HEK293 (cell line): ENCODE measurements at regions not wholly inside any gene's neighbourhood (a gene's known extent, or its start where the extent isn't known, plus 50 kb on each side); places are given as distances from the start of the nearest gene placed in this dataset.

Experiments used
- CTCF ChIA-PET: fragments of 350-600 bp; formaldehyde crosslinking; extraction: SDS; loops from one replicate; lab custom pipeline; 2021; ENCODE audit warnings: antibody characterized with exemption; lab: Yijun Ruan, JAX
- POLR2A ChIA-PET: fragments of 300-600 bp; formaldehyde crosslinking; extraction: SDS; loops from one replicate; lab custom pipeline; 2020; ENCODE audit warnings: antibody characterized with exemption, inconsistent platforms; lab: Yijun Ruan, JAX
- H3K27ac ChIP-seq: fragments of 200-500 bp; sonication (Bioruptor generic); 2 replicates; pipeline ENCODE4 v1.5.1; 2014; ENCODE audit warnings: low read depth, low read length, control low read depth, inconsistent platforms; ENCODE audit errors: extremely low read depth
- H3K36me3 ChIP-seq, 2 experiments: fragments of 200-500 bp in 1 of 2; sonication (Bioruptor generic) in 1 of 2; 1 replicate in 1 of 2; 2 replicates in 1 of 2; pipeline ENCODE4 v1.5.1; 2014 to 2017; ENCODE audit warnings: inconsistent platforms in 2 of 2, low read length in 2 of 2; ENCODE audit not compliant: control insufficient read depth in 2 of 2, insufficient read depth in 1 of 2
- H3K4me1 ChIP-seq: fragments of 200-500 bp; sonication (Bioruptor generic); 2 replicates; pipeline ENCODE4 v1.5.1; 2014; ENCODE audit warnings: mild to moderate bottlenecking, low read length, inconsistent platforms; ENCODE audit not compliant: control insufficient read depth, insufficient read depth
- H3K4me3 ChIP-seq: 2 replicates; pipeline ENCODE4 v1.5.1; 2011; ENCODE audit warnings: low read depth, mild to moderate bottlenecking, control low read depth, low read length, moderate library complexity
- H3K9me3 ChIP-seq: fragments of 200-500 bp; sonication (Bioruptor generic); 2 replicates; pipeline ENCODE4 v1.5.1; 2014; ENCODE audit warnings: low read depth, low read length, inconsistent platforms; ENCODE audit not compliant: control insufficient read depth, insufficient read depth
- BCL11A ChIP-seq: fragments of 450-650 bp; formaldehyde crosslinking; IDR thresholded peaks from 2 replicates; pipeline ENCODE4 v1.5.1; 2016; ENCODE audit warnings: low read depth, missing biosample characterization, missing genetic modification characterization
- EGR2 ChIP-seq: fragments of 450-650 bp; formaldehyde crosslinking; IDR thresholded peaks from 2 replicates; pipeline ENCODE4 v1.5.1; 2016; ENCODE audit warnings: low read depth, missing biosample characterization, missing genetic modification characterization
- ELK4 ChIP-seq: IDR thresholded peaks from 2 replicates; pipeline ENCODE4 v1.6.1; 2011; ENCODE audit warnings: mild to moderate bottlenecking, low read depth, low read length, borderline replicate concordance
- FEZF1 ChIP-seq: fragments of 450-650 bp; formaldehyde crosslinking; IDR thresholded peaks from 2 replicates; pipeline ENCODE4 v1.5.1; 2016; ENCODE audit warnings: missing biosample characterization, missing genetic modification characterization
- GLI2 ChIP-seq: fragments of 450-650 bp; formaldehyde crosslinking; IDR thresholded peaks from 2 replicates; pipeline ENCODE4; 2017; ENCODE audit warnings: missing biosample characterization, missing genetic modification characterization, low read depth, borderline replicate concordance
- KLF9 ChIP-seq: fragments of 450-650 bp; formaldehyde crosslinking; IDR thresholded peaks from 2 replicates; pipeline ENCODE4 v1.5.1; 2016; ENCODE audit warnings: missing biosample characterization, missing genetic modification characterization, low read depth
- SALL2 ChIP-seq: fragments of 450-650 bp; formaldehyde crosslinking; IDR thresholded peaks from 2 replicates; pipeline ENCODE4 v1.5.0; 2017; ENCODE audit warnings: missing biosample characterization, mild to moderate bottlenecking, missing genetic modification characterization, borderline replicate concordance
- TCF7L2 ChIP-seq: IDR thresholded peaks from 2 replicates; pipeline ENCODE4 v1.6.1; 2011; ENCODE audit warnings: low read depth, mild to moderate bottlenecking, inconsistent platforms, low read length, moderate library complexity, borderline replicate concordance
- ZBTB44 ChIP-seq: fragments of 450-650 bp; IDR thresholded peaks from 2 replicates; pipeline ENCODE4 v1.5.1; 2018; ENCODE audit warnings: missing biosample characterization, mild to moderate bottlenecking, missing genetic modification characterization
- ZBTB6 ChIP-seq: fragments of 450-650 bp; formaldehyde crosslinking; IDR thresholded peaks from 2 replicates; pipeline ENCODE4 v1.5.1; 2017; ENCODE audit warnings: missing biosample characterization, missing genetic modification characterization
- ZFP41 ChIP-seq: fragments of 450-650 bp; formaldehyde crosslinking; IDR thresholded peaks from 2 replicates; pipeline ENCODE4 v1.5.1; 2016; ENCODE audit warnings: missing biosample characterization, missing genetic modification characterization, borderline replicate concordance
- ZNF138 ChIP-seq: fragments of 450-650 bp; formaldehyde crosslinking; IDR thresholded peaks from 2 replicates; pipeline ENCODE4 v1.5.1; 2016; ENCODE audit warnings: missing biosample characterization, missing genetic modification characterization, borderline replicate concordance
- ZNF146 ChIP-seq: fragments of 450-650 bp; formaldehyde crosslinking; IDR thresholded peaks from 2 replicates; pipeline ENCODE4 v1.5.1; 2016; ENCODE audit warnings: missing biosample characterization, missing genetic modification characterization
- ZNF155 ChIP-seq: fragments of 450-650 bp; formaldehyde crosslinking; IDR thresholded peaks from 2 replicates; pipeline ENCODE4 v1.5.1; 2016; ENCODE audit warnings: missing biosample characterization, missing genetic modification characterization
- ZNF2 ChIP-seq: fragments of 450-650 bp; formaldehyde crosslinking; IDR thresholded peaks from 2 replicates; pipeline ENCODE4 v1.5.1; 2016; ENCODE audit warnings: missing biosample characterization, missing genetic modification characterization
- ZNF266 ChIP-seq: fragments of 450-650 bp; formaldehyde crosslinking; IDR thresholded peaks from 2 replicates; pipeline ENCODE4 v1.5.1; 2016; ENCODE audit warnings: missing biosample characterization, missing genetic modification characterization, low read depth
- ZNF280C ChIP-seq: fragments of 450-650 bp; formaldehyde crosslinking; IDR thresholded peaks from 2 replicates; pipeline ENCODE4 v1.5.1; 2016; ENCODE audit warnings: missing biosample characterization, missing genetic modification characterization
- ZNF292 ChIP-seq: fragments of 450-650 bp; formaldehyde crosslinking; IDR thresholded peaks from 2 replicates; pipeline ENCODE4 v1.5.1; 2016; ENCODE audit warnings: low read depth, missing biosample characterization, missing genetic modification characterization, borderline replicate concordance
- ZNF473 ChIP-seq: fragments of 450-650 bp; formaldehyde crosslinking; IDR thresholded peaks from 2 replicates; pipeline ENCODE4 v1.5.1; 2017; ENCODE audit warnings: missing biosample characterization, missing genetic modification characterization
- ZNF530 ChIP-seq: fragments of 450-650 bp; formaldehyde crosslinking; IDR thresholded peaks from 2 replicates; pipeline ENCODE4 v1.5.1; 2016; ENCODE audit warnings: low read depth, missing biosample characterization, missing genetic modification characterization
- ZSCAN4 ChIP-seq: fragments of 450-650 bp; formaldehyde crosslinking; IDR thresholded peaks from 2 replicates; pipeline ENCODE4 v1.5.1; 2017; ENCODE audit warnings: missing biosample characterization, missing genetic modification characterization

- no peaks in the 10 kb centered on the region for H3K36me3 ChIP-seq
- CTCF ChIA-PET, result interaction anchor here (0.7 to 1.1 kb wide), 2 partner anchors 8 to 23 kb away, joined by 3 read pairs; no protein-coding TSS in a partner anchor
- no peak overlapping the region for H3K4me3 ChIP-seq
- POLR2A ChIA-PET, result no interaction called here
- H3K27ac ChIP-seq, result no peak overlapping the region
- H3K4me1 ChIP-seq, result no peaks in the 10 kb centered on the region
- H3K9me3 ChIP-seq, result no peaks in the 10 kb centered on the region
- TF ChIP-seq KLF9 (tag by site-specific recombination), result no peak
- TF ChIP-seq ZNF155 (tag by site-specific recombination), result no peak
- no peak for TF ChIP-seq ZNF292
- TF ChIP-seq BCL11A (tag by site-specific recombination), result no peak
Measured at GRCh38 chr7:22601812-22602565, 102.0 kb upstream of the STEAP1B start.

- CTCF ChIA-PET, result no interaction called here
- H3K27ac ChIP-seq, result no peak overlapping the region
Measured at GRCh38 chr7:22601408-22601807, 101.4 kb upstream of the STEAP1B start.

GRCh38 chr7:22601003-22601402 lies 101.0 kb upstream of the STEAP1B start:
- H3K9me3 ChIP-seq, result no peaks in the 10 kb centered on the region
- ChIA-PET CTCF (no interaction called here), POLR2A (no interaction called here)
- no peak overlapping the region for H3K27ac ChIP-seq
- TF ChIP-seq ZNF2 (tag by site-specific recombination), result no peak
- no peak for TF ChIP-seq FEZF1 (tag by site-specific recombination)
- no peak for TF ChIP-seq ZBTB44 (tag by site-specific recombination)
- TF ChIP-seq ZNF146, result no peak
- no peak for TF ChIP-seq ZBTB6 (tag by site-specific recombination)
- no peak for TF ChIP-seq ZNF266 (tag by site-specific recombination)
- TF ChIP-seq ELK4, result no peak
- TF ChIP-seq ZNF280C, result no peak
- no peak for TF ChIP-seq ZNF473 (tag by site-specific recombination)
- no peak for TF ChIP-seq TCF7L2
- no peak for TF ChIP-seq ZNF138 (tag by site-specific recombination)
- no peak overlapping the region for H3K4me3 ChIP-seq
- H3K36me3 ChIP-seq, result no peaks in the 10 kb centered on the region
- no peaks in the 10 kb centered on the region for H3K4me1 ChIP-seq

More at GRCh38 chr7:22601408-22601807, 101.4 kb upstream of the STEAP1B start:
- H3K4me3 ChIP-seq, result no peak overlapping the region
- H3K4me1 ChIP-seq, result no peaks in the 10 kb centered on the region
- POLR2A ChIA-PET, result no interaction called here
- TF ChIP-seq EGR2 (tag by site-specific recombination) (no peak), ZNF146 (no peak), ZFP41 (no peak), SALL2 (no peak), GLI2 (tag by site-specific recombination) (no peak), ZNF530 (no peak), ZSCAN4 (tag by site-specific recombination) (no peak)
- H3K9me3 ChIP-seq, result no peaks in the 10 kb centered on the region
- no peaks in the 10 kb centered on the region for H3K36me3 ChIP-seq
